ENCODE measurements at regions not wholly inside any gene's neighbourhood (a gene's known extent, or its start where the extent isn't known, plus 50 kb on each side); places are given as distances from the start of the nearest gene placed in this dataset.

- no peak for DNase-seq
Measured at GRCh38 chr3:152785051-152785450, 49.9 kb upstream of the P2RY1 start.

All from CD4-positive, alpha-beta T cell treated with Interleukin-15 for 1 hour (primary cell).